ENCODE measurements at regions not wholly inside any gene's neighbourhood (a gene's known extent, or its start where the extent isn't known, plus 50 kb on each side); places are given as distances from the start of the nearest gene placed in this dataset.

DNA sequence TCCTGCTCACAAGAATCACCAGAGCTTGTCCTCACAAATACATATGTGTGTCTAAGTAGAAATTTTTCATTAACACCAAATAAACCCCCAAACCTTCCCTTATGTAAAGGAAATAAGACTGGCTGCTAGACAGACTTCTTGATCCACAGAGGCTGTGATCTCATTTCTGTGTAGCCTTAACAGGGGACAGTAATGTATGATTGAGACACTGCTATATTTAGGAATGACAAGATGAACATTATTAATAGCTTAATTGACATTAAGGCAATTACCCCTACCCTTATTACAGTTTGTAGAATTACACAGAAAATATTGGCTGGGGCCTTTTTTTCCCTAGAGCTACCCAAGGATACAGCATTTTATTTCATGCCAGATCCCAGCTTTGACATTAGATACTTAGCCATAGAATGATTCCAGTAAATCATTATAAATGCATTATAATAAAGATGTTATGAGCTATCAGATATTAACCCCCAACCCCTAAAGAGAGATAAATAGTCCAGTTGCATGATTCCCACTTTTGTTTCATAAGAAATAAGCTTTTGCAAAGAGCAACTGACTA is 392.1 kb upstream of the HNRNPA3 start:
- peaks cover 19% of the 10 kb centered on the region for H3K36me3 Mint-ChIP-seq
- ATAC-seq (ENCODE audit: low read depth), result no peak
- H3K9me3 Mint-ChIP-seq, result peaks cover 1% of the 10 kb centered on the region
- H3K27me3 Mint-ChIP-seq, result no peaks in the 10 kb centered on the region
- no peak overlapping the region for H3K27ac Mint-ChIP-seq
- H3K4me3 Mint-ChIP-seq, result no peak overlapping the region
- peaks cover 57% of the 10 kb centered on the region for H3K4me1 Mint-ChIP-seq
- POLR2A ChIA-PET, result no interaction called here
- DNase-seq, result no peak

DNA sequence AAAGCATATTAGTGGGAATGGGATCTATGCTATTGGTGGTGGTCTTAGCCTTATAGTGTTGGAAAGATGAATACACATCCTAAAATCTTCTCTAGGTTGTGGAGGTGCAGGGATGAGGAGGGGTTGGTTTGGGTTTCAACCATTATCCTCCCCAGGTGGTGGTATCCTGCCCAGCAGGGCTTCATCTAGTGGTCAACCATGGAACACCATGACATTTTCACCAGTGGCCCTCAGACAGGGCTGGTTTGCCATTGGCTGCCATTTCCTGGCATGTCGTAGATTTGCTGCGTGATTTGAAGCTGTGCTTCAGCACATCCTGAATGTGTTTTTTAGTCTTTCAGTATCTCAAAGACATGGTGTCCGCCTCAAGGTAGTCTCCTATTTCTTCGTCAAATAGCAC is 391.2 kb upstream of the HNRNPA3 start:
- no peak for DNase-seq
- Mint-ChIP-seq H3K36me3 (peaks cover 19% of the 10 kb centered on the region), H3K27ac (no peak overlapping the region), H3K27me3 (no peaks in the 10 kb centered on the region), H3K4me3 (no peak overlapping the region), H3K4me1 (peaks cover 58% of the 10 kb centered on the region), H3K9me3 (peaks cover 1% of the 10 kb centered on the region)
- POLR2A ChIA-PET, result no interaction called here
- no peak for ATAC-seq (ENCODE audit: low read depth)

DNA sequence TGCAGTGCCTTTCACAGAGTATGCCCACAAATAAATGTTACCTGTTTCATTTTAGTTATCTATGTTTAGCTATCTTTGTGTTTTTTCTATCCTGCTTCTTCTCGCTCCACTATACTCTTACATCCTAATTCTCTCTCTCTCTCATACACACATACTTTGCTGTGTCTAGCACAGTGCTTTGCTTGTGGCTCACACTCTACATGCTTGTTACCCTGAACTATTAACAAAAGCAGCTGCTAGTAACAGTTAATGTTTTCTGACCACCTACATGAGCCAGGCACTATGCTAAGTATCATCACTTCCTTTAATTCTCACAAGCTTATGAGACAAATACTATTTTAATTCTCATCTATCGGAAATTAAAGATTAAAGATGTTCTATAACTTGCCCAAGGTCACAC is 390.5 kb upstream of the HNRNPA3 start:
- Mint-ChIP-seq H3K27ac (peak overlapping the region; percentile 31), H3K4me3 (no peak overlapping the region), H3K4me1 (peaks cover 59% of the 10 kb centered on the region), H3K27me3 (no peaks in the 10 kb centered on the region), H3K9me3 (peaks cover 1% of the 10 kb centered on the region), H3K36me3 (peaks cover 19% of the 10 kb centered on the region)
- DNase-seq (no peak), ATAC-seq (ENCODE audit: low read depth) (no peak)
- POLR2A ChIA-PET, result no interaction called here

DNA sequence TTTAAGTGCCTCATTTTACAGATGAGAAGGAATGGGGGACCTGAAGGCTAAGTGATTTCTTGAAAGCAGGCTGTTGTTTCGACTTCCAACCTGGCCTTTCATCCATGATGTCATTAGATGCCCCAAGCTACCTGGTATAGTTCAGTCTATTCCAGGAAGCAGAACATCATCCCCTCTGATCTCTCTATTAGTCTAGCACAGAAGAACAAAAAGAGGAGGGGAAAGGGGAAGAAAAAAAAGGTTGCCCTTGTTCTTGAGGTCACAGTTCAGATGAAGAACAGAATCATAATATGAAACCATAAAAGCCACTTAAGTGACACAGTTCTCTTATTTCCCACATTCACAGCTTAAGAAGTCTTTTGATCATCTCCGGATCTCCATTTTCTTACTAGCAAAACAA is 386.2 kb upstream of the HNRNPA3 start:
- H3K4me1 Mint-ChIP-seq, result peaks cover 64% of the 10 kb centered on the region
- H3K4me3 Mint-ChIP-seq, result peak overlapping the region; percentile 72
- H3K9me3 Mint-ChIP-seq, result peaks cover 1% of the 10 kb centered on the region
- peak overlapping the region; percentile 94 for H3K27ac Mint-ChIP-seq
- POLR2A ChIA-PET, result interaction anchor here (0.6 to 2.4 kb wide), 6 partner anchors 12 to 227 kb away, joined by 3 to 12 read pairs (median 3); no protein-coding TSS in a partner anchor
- no peaks in the 10 kb centered on the region for H3K27me3 Mint-ChIP-seq
- DNase-seq, result no peak
- peaks cover 22% of the 10 kb centered on the region for H3K36me3 Mint-ChIP-seq
- ATAC-seq (ENCODE audit: low read depth), result peak; percentile 94

DNA sequence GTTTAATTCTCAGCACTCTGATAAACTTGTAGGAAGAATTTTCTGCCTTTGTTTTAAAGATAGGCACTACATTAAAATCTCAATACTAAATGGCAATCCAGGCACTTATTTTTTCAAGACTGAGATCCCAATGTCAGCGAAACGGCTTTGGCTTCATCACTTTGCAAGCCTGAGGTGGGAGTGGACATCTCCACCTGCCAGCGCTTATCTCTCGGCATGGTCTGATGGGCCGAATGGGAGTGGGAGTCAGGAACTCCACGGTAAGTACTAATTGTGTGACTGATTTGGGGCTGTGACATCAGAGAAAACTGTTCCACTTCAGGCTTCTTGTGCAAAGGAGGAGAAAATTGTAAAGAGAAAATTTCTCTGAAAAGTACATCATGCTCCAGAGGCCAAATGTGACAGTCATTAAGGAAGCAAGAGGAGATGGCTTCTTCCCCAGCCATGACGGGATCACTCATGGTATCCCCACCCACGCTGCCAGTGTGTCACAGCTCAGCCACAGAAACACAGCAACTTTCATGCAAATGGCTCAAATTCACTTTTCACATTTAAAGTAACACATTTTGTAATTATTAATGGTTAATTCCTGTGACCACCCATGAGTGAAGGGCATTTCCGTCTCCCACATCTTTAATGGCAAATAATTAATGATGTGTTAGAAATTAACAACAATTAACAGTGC is 385.5 kb upstream of the HNRNPA3 start:
- no peaks in the 10 kb centered on the region for H3K27me3 Mint-ChIP-seq
- H3K4me3 Mint-ChIP-seq, result peak overlapping the region; percentile 72
- POLR2A ChIA-PET, result interaction anchor here (0.6 to 1.8 kb wide), 6 partner anchors 10 to 226 kb away, joined by 3 to 7 read pairs (median 3); no protein-coding TSS in a partner anchor
- H3K9me3 Mint-ChIP-seq, result peaks cover 1% of the 10 kb centered on the region
- H3K27ac Mint-ChIP-seq, result peak overlapping the region; percentile 94
- DNase-seq, result no peak
- H3K4me1 Mint-ChIP-seq, result peaks cover 57% of the 10 kb centered on the region
- H3K36me3 Mint-ChIP-seq, result peaks cover 20% of the 10 kb centered on the region
- ATAC-seq (ENCODE audit: low read depth), result no peak

DNA sequence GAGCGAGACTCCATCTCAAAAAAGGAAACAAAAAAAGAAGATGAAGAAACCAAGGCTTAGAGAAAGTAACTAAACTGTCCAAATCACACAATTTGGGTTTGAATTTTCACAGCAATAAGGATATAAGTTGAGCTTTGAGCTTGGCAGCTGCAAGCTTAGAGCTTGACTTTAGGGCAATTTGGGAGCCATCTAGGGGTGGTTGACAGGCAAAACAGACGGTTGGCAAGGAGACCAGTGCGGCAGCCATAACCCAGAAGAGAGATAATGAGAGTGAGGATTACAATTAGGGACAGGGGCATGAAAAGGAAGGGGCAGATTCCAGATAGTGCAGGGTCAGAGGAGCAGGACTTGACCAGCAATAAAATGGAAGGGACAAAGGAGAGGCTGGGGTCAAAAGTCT is 382.2 kb upstream of the HNRNPA3 start:
- DNase-seq, result no peak
- Mint-ChIP-seq H3K27ac (peak overlapping the region; percentile 68), H3K36me3 (peaks cover 3% of the 10 kb centered on the region), H3K4me1 (peaks cover 33% of the 10 kb centered on the region), H3K27me3 (no peaks in the 10 kb centered on the region), H3K9me3 (no peaks in the 10 kb centered on the region), H3K4me3 (no peak overlapping the region)
- peak; percentile 47 for ATAC-seq (ENCODE audit: low read depth)
- POLR2A ChIA-PET, result interaction anchor here (0.6 to 1.1 kb wide), 2 partner anchors 22 to 154 kb away, joined by 4 read pairs; no protein-coding TSS in a partner anchor

DNA sequence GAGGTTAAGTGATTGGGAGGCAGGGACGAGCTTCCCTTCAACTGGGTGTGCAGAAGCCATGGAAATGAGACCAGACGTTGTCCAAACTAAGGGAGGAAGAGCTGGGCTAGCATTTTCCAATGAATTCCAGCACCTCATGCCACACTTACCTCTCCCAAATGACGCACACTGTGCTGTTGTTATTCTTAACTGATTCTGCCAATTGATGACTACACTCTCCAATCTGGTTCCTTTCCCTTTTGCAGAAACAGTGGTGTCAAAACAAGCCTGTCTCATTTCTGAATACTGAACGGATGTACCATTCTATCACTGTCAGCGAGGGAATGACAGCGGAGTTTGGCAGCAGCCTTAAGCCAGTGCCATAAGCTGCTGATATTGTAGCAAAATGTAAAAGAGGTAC is 380.5 kb upstream of the HNRNPA3 start:
- Mint-ChIP-seq H3K27me3 (no peaks in the 10 kb centered on the region), H3K4me1 (peaks cover 19% of the 10 kb centered on the region), H3K36me3 (peaks cover 3% of the 10 kb centered on the region), H3K9me3 (no peaks in the 10 kb centered on the region), H3K4me3 (no peak overlapping the region), H3K27ac (no peak overlapping the region)
- DNase-seq, result no peak
- POLR2A ChIA-PET, result interaction anchor here (1.3 kb wide), 1 partner anchor 11 kb away, joined by 4 read pairs; no protein-coding TSS in a partner anchor
- no peak for ATAC-seq (ENCODE audit: low read depth)

DNA sequence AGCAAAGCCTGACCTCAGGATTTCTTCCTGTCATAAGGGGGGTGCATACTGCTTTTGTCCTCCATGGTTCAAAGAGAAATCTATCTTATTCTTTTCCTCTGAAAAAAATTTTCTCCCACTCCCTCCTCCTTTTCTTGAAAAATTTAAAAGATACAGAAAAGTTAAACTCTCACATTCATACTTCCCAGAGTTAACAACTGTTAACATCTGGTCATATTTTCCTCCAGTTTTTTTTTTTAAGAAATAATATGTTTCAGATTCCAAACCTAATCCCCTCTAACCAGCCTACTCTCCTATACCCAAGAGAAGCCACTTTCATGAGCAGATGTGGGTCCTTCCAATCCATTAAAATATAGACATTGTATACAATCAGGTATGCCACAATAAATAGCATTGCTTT is 378.9 kb upstream of the HNRNPA3 start:
- POLR2A ChIA-PET, result no interaction called here
- Mint-ChIP-seq H3K27ac (no peak overlapping the region), H3K9me3 (peaks cover 1% of the 10 kb centered on the region), H3K36me3 (peaks cover 3% of the 10 kb centered on the region), H3K4me1 (peaks cover 10% of the 10 kb centered on the region), H3K4me3 (no peak overlapping the region), H3K27me3 (no peaks in the 10 kb centered on the region)
- no peak for DNase-seq
- no peak for ATAC-seq (ENCODE audit: low read depth)

DNA sequence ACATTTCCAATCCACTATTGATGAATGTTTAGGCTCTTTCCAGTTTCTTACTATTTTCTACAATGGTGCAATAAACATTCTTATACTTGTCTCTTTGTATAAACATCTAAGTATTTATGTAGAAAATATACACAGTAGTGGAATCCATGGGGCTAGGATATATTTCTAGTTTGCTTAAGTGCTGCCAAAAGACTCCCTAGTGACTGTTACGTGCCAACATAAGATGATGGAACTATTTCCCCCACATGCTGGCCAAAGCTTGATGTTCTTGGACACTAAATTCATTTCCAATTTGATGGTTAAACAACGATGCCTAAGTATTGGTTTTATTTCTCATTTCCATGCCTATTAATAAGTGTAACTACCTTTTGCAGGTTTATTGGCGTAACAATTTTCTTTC is 378.4 kb upstream of the HNRNPA3 start:
- no peak for DNase-seq
- POLR2A ChIA-PET, result no interaction called here
- H3K27ac Mint-ChIP-seq, result no peak overlapping the region

DNA sequence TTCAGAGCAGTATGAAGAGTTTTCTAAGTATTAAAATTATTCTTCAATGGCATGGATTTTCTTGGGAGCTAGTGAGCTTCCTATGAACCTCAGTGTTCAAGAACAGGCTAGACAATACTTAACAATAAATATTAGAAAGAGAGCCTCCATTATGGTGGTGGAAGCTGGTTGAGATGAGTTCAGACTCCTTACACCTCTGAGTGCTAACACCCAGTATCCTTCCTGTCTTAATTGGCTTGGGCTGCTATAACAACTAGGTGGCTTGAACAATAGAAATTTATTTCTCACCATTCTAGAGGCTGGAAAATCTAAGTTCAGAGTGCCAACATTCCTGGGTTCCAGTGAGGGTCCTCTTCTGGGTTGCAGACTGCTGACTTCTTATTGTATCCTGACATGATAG is 369.4 kb upstream of the HNRNPA3 start:
- Mint-ChIP-seq H3K9me3 (peaks cover 14% of the 10 kb centered on the region), H3K4me3 (no peak overlapping the region), H3K27ac (no peak overlapping the region), H3K36me3 (peaks cover 12% of the 10 kb centered on the region), H3K4me1 (peaks cover 19% of the 10 kb centered on the region), H3K27me3 (no peaks in the 10 kb centered on the region)
- POLR2A ChIA-PET, result interaction anchor here (1.2 to 1.6 kb wide), 2 partner anchors 9 to 12 kb away, joined by 3 to 4 read pairs; no protein-coding TSS in a partner anchor
- DNase-seq (no peak), ATAC-seq (ENCODE audit: low read depth) (no peak)

More for the DNA sequence above, 378.4 kb upstream of the HNRNPA3 start:
- ATAC-seq (ENCODE audit: low read depth), result no peak
- Mint-ChIP-seq H3K4me1 (peaks cover 7% of the 10 kb centered on the region), H3K27me3 (no peaks in the 10 kb centered on the region), H3K4me3 (no peak overlapping the region), H3K36me3 (peaks cover 7% of the 10 kb centered on the region), H3K9me3 (peaks cover 6% of the 10 kb centered on the region)

DNA sequence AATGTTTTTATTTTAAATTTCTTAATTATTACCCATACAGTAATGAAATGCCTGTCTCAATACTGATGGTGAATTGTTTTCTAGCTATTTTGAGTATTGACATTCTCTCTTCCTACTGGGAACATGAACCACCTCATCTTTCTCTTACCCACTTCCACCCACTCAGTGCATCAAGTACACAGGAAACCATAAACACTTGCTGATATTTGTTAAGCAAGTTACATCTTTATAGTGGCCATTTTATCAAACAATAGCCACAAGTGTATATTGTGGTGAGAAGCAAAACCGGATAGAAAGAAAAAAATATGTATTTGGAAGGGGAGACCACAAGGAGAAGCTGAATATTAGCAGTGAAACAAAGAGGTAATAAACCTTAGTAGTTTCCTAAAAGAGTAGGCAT is 368.1 kb upstream of the HNRNPA3 start:
- POLR2A ChIA-PET, result interaction anchor here (1.2 to 1.6 kb wide), 2 partner anchors 10 to 13 kb away, joined by 3 to 4 read pairs; no protein-coding TSS in a partner anchor
- H3K27me3 Mint-ChIP-seq, result no peaks in the 10 kb centered on the region
- no peak overlapping the region for H3K4me3 Mint-ChIP-seq
- peaks cover 6% of the 10 kb centered on the region for H3K36me3 Mint-ChIP-seq
- peaks cover 8% of the 10 kb centered on the region for H3K9me3 Mint-ChIP-seq
- ATAC-seq (ENCODE audit: low read depth) (no peak), DNase-seq (no peak)
- H3K27ac Mint-ChIP-seq, result no peak overlapping the region
- peaks cover 19% of the 10 kb centered on the region for H3K4me1 Mint-ChIP-seq

DNA sequence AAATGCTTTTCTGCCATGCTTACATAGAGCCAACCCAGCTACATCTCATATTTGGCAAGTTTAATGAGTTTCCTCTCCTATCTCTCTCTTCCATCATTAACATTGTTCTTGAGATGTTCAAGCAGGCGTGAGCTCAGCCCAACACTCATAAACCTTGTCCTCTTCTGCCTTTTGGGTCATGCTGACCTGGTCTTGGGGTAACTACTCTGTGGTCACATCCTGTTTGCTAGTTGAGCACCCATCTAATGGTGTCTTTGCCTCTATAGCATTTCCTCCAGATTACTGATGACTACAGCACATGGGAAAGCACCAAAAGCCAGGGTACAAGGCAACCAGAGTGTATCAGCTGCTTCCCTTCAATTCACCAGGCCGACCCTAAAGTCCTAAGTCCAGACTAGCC is 366.9 kb upstream of the HNRNPA3 start:
- DNase-seq (no peak), ATAC-seq (ENCODE audit: low read depth) (peak; percentile 71)
- Mint-ChIP-seq H3K27ac (peak overlapping the region; percentile 72), H3K4me3 (no peak overlapping the region), H3K36me3 (peaks cover 12% of the 10 kb centered on the region), H3K9me3 (peaks cover 8% of the 10 kb centered on the region), H3K4me1 (peaks cover 20% of the 10 kb centered on the region), H3K27me3 (no peaks in the 10 kb centered on the region)
- POLR2A ChIA-PET, result interaction anchor here (1.9 kb wide), 1 partner anchor 18 kb away, joined by 7 read pairs; no protein-coding TSS in a partner anchor

DNA sequence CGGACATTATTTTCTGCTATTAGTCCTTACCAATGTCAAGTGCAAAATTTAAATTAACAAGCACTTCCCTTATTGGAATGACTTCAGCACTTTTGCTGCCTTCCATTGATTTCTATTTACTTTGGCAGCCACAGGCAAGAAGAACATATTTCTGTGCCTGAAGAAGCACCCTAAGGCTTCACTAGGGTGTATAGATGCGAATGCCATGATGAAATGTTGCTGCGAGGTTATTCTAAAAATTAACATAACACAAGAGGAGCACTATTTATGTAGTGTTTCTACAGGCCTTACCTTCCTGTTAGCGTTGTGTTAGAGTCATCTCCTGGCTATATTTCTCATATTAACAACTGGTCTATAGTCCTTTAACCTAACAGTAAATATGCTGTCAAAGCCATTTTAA is 365.0 kb upstream of the HNRNPA3 start:
- Mint-ChIP-seq H3K4me1 (peaks cover 31% of the 10 kb centered on the region), H3K27me3 (no peaks in the 10 kb centered on the region), H3K9me3 (peaks cover 8% of the 10 kb centered on the region)

DNA sequence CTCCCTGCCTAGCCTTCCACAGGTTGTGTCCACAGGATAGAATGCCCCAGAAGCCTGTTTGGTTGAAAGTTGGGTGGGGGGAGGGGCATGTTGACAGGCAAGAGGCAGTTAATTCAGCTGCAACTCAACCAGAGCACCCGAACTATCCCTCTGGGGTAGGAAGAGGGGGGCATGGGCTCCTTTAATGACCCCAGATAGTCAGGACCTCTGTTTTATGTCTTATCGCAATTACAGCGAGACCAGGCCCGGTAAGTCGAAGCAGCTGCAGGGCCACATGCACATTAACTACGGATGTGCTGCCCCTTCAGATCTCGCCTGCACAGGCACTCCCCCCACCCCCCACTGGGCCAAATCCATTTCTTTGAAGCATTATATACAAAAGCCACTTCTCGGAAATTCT is 363.8 kb upstream of the HNRNPA3 start:
- H3K4me3 Mint-ChIP-seq, result no peak overlapping the region
- POLR2A ChIA-PET, result interaction anchor here (0.5 kb wide), 1 partner anchor 1620 kb away, joined by 3 read pairs; no protein-coding TSS in a partner anchor
- peaks cover 22% of the 10 kb centered on the region for H3K36me3 Mint-ChIP-seq
- ATAC-seq (ENCODE audit: low read depth) (no peak), DNase-seq (no peak)
- peaks cover 38% of the 10 kb centered on the region for H3K4me1 Mint-ChIP-seq
- no peaks in the 10 kb centered on the region for H3K27me3 Mint-ChIP-seq
- peaks cover 4% of the 10 kb centered on the region for H3K9me3 Mint-ChIP-seq
- no peak overlapping the region for H3K27ac Mint-ChIP-seq

More for the DNA sequence above, 365.0 kb upstream of the HNRNPA3 start:
- Mint-ChIP-seq H3K27ac (no peak overlapping the region), H3K4me3 (no peak overlapping the region), H3K36me3 (peaks cover 20% of the 10 kb centered on the region)
- POLR2A ChIA-PET, result no interaction called here
- ATAC-seq (ENCODE audit: low read depth) (no peak), DNase-seq (no peak)

Measured in activated naive CD8-positive, alpha-beta T cell treated with anti-CD3 and anti-CD28 coated beads, Interleukin-2, amount 10 ng/mL, durations not matched to agents 7 days and 5 days (primary cell).